Putamen (tissue), 1 donor: ENCODE measurements at regions not wholly inside any gene's neighbourhood (a gene's known extent, or its start where the extent isn't known, plus 50 kb on each side); places are given as distances from the start of the nearest gene placed in this dataset.

ENCODE experiments used
- DNase-seq: peaks from one replicate; pipeline ENCODE4 v3.0.0-alpha.2; 2016; ENCODE audit warnings: low spot score

GRCh38 chr14:101482066-101482465 lies 79.2 kb upstream of the DIO3 start:
- no peak for DNase-seq

- DNase-seq, result no peak
Observed at GRCh38 chr14:101483829-101484228, 77.5 kb upstream of the DIO3 start.

GRCh38 chr14:101489092-101489760 lies 72.1 kb upstream of the DIO3 start:
- no peak for DNase-seq

GRCh38 chr14:101490771-101491170 lies 70.5 kb upstream of the DIO3 start:
- no peak for DNase-seq

GRCh38 chr14:101491841-101492240 lies 69.5 kb upstream of the DIO3 start:
- DNase-seq, result no peak

GRCh38 chr14:101492716-101493115 lies 68.6 kb upstream of the DIO3 start:
- DNase-seq, result no peak

- no peak for DNase-seq
Observed at GRCh38 chr14:101494826-101495225, 66.5 kb upstream of the DIO3 start.

- no peak for DNase-seq
Observed at GRCh38 chr14:101495284-101495683, 66.0 kb upstream of the DIO3 start.

- DNase-seq, result no peak
Observed at GRCh38 chr14:101495827-101496775, 65.2 kb upstream of the DIO3 start.

GRCh38 chr14:101496776-101497683 lies 64.3 kb upstream of the DIO3 start:
- no peak for DNase-seq

GRCh38 chr14:101497684-101498525 lies 63.4 kb upstream of the DIO3 start:
- no peak for DNase-seq

GRCh38 chr14:101498526-101498860 lies 62.8 kb upstream of the DIO3 start:
- DNase-seq, result no peak

GRCh38 chr14:101499080-101499479 lies 62.2 kb upstream of the DIO3 start:
- DNase-seq, result no peak

- no peak for DNase-seq
Observed at GRCh38 chr14:101499513-101499912, 61.8 kb upstream of the DIO3 start.

GRCh38 chr14:101500061-101500460 lies 61.2 kb upstream of the DIO3 start:
- no peak for DNase-seq

GRCh38 chr14:101500681-101501080 lies 60.6 kb upstream of the DIO3 start:
- no peak for DNase-seq

- DNase-seq, result no peak
Observed at GRCh38 chr14:101501341-101501740, 60.0 kb upstream of the DIO3 start.

GRCh38 chr14:101501858-101502615 lies 59.3 kb upstream of the DIO3 start:
- DNase-seq, result no peak

- DNase-seq, result peak; percentile 59
Observed at GRCh38 chr14:101502761-101503392, 58.4 kb upstream of the DIO3 start.

GRCh38 chr14:101503431-101504095 lies 57.7 kb upstream of the DIO3 start:
- DNase-seq, result no peak
